ENCODE measurements at regions not wholly inside any gene's neighbourhood (a gene's known extent, or its start where the extent isn't known, plus 50 kb on each side); places are given as distances from the start of the nearest gene placed in this dataset.
"Not testable (repeated sequence)": the region's sequence is repeated elsewhere in the genome, so short reads cannot be mapped to it uniquely, and the experiment has no call there.

DNA sequence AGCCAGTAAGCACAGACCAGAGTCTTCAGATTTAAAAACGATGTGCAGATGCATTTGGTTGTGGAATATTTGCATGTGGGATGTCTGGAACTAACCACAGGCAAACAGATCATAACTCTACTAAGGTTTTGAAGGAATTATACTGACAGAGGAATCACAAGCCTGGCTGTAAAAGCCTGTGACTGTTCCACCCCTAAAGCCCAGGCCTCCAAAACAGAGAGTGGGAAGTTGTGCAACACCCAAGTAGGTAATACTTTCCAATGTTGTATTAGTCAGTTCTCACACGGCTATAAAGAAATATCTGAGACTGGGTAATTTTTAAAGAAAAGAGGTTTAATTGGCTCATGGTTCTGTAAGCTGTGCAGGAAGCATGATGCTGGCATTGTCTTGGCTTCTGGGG lies 68.1 kb upstream of the DCD start:
- intact Hi-C loops (cut with micrococcal nuclease), result no loop called here

DNA sequence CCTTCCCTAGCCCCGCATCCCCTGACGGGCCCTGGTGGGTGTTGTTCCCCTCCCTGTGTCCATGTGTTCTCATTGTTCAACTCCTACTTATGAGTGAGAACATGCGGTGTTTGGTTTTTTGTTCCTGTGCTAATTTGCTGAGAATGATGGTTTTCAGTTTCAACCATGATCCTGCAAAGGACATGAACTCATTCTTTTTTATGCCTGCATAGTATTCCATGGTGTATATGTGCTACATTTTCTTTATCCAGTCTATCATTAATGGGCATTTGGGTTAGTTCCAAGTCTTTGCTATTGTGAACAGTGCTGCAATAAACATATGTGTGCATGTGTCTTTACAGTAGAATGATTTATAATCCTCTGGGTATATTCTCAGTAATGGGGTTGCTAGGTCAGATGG lies 65.7 kb upstream of the DCD start:
- intact Hi-C loops (cut with micrococcal nuclease), result not testable (repeated sequence)

DNA sequence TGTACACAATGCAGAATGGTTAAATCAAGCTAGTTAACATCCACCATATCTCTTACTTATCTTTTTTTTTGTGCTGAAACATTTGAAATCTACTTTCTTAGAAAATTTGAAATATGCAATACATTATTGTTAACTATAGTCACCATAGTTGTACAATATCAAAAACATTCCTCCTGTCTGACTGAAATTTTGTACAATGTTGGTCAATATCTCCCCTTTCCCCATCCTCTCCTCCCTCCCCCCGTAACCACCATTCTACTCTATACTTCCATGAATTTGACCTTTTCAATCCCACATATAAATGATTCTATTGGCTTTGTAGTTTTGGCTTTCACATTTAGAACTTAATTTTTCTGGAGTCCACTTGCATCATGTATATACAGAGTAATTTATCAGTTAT lies 63.5 kb upstream of the DCD start:
- intact Hi-C loops (cut with micrococcal nuclease), result no loop called here

DNA sequence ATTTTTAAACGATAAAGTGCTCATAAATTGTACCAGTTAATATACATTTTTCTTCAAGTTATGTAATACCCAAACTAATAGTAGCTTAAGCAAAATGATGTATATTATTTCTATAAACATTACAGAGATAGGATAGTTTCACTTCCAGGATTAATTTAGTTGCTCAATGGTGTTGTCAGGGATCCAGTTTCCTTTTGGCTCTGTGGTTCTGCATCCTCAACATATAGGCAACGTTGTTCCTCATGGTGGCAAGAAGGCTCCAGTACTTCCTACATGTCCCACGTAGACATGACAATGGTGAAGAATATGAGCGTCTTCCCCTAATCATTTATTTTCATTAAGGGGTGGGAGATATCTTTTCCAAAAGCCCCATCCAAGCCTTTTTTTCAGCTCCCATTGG lies 60.7 kb upstream of the DCD start:
- intact Hi-C loops (cut with micrococcal nuclease), result no loop called here

DNA sequence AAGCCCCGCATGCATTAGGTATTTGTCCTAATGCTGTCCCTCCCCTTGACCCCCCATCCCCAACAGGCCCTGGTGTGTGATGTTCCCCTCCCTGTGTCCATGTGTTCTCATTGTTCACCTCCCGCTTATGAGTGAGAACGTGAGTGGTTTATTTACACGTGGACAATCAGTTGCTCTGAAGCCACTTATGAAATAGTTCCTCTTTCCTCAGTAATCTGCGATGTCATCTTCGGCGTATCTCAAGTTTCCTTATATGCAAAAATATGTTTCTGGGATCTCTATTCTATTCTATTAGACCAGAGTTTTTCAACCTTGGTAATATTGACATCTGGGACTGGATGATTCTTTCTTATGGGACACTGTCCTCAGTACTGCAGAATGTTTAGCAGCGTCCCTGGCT lies 56.0 kb upstream of the DCD start:
- intact Hi-C loops (cut with micrococcal nuclease), result no loop called here

DNA sequence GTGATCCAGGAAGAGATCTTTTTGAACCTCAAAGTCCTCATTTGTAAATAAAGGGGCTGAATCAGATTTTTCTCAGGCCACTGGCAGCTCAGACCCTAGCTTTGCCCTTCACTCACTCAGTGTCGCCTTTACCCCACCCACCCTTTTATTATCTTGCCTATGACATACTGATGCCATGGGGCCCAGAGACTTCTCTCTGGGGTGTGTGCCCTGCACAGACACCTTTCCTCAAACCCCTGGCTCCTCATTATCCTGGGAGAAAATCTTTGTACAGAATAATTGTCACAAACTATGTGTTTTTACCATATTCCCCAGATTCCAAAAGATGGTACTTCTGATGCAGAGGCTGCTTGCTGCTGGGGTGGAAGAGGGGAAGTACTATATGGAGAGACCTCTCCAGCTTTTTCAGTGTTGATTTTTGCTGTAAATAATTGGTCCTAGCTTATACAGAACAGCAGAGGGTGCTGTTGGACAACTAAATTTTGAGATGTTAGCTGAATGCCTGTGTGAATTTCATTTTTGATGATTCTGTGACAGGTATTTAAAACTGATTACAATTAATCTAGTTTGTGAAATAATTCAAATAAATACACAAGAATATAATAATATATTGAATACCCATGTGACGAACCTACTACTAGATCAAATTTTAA lies 53.9 kb upstream of the DCD start:
- intact Hi-C loops (cut with micrococcal nuclease), result loop anchor here (1.0 to 2.0 kb wide), 5 partner anchors 47 to 371 kb away; partner anchors contain the start of gene MUCL1

DNA sequence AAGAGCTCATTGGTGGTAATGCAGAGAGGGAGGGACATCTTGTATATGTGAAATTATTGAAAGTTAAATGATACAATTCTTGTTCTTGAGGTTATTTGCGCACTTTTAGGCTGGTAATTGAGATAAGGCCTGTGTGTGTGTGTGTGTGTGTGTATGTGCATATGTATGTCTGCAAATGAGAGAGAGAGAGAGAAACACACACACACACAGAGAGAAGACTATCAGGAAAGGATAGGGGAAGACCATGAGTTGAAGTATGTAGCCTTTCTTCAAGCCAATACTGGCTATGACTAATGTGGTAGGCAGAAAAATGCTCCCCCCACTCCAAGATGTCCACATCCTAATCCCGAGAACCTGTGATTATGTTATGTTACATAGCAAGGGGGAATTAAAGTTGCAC lies 52.7 kb upstream of the DCD start:
- intact Hi-C loops (cut with micrococcal nuclease), result no loop called here

DNA sequence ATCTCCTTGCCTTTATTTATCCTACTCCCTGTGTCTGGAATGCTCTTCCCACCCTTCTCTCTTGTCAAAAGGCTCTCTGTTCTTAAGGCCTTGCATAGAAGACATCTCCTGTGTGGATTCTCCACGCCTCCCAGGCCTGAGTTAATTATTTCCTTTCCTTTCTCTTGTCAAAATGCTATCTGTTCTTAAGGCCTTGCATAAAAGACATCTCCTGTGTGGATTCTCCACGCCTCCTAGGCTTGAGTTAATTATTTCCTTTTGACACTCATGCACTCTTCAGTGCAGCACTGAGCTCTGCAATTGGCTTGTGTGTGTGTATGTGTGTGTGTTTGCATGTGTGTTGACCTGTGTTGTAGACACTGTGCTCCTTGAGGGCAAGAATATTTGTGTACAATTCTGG lies 52.1 kb upstream of the DCD start:
- intact Hi-C loops (cut with micrococcal nuclease), result no loop called here
